T-helper 2 cell treated with Interferon-gamma antibody and Interleukin-4, amounts not matched to agents 100 ng/mL and 5 ng/mL, for 36 hours (primary cell): ENCODE measurements at regions not wholly inside any gene's neighbourhood (a gene's known extent, or its start where the extent isn't known, plus 50 kb on each side); places are given as distances from the start of the nearest gene placed in this dataset.
"Not testable (repeated sequence)": the region's sequence is repeated elsewhere in the genome, so short reads cannot be mapped to it uniquely, and the experiment has no call there.

ENCODE experiments used
- intact Hi-C: fragments of 100-400 bp; cut with micrococcal nuclease; formaldehyde crosslinking; loops from one replicate; pipeline ENCODE4 v1.15.1; 2023

- intact Hi-C loops, result no loop called here
Observed at GRCh38 chr3:55297706-55298105, 189.4 kb downstream of the WNT5A start.

- intact Hi-C loops, result no loop called here
Observed at GRCh38 chr3:55297245-55297644, 189.9 kb downstream of the WNT5A start.

- intact Hi-C loops, result no loop called here
Observed at GRCh38 chr3:55296791-55297190, 190.3 kb downstream of the WNT5A start.

GRCh38 chr3:55296030-55296429, 191.1 kb downstream of the WNT5A start:
- intact Hi-C loops, result no loop called here

GRCh38 chr3:55294557-55294956, 192.5 kb downstream of the WNT5A start:
- intact Hi-C loops, result no loop called here

GRCh38 chr3:55292360-55292759, 194.7 kb downstream of the WNT5A start:
- intact Hi-C loops, result no loop called here

- intact Hi-C loops, result no loop called here
Observed at GRCh38 chr3:55288657-55289056, 198.4 kb downstream of the WNT5A start.

- intact Hi-C loops, result no loop called here
Observed at GRCh38 chr3:55286693-55287092, 200.4 kb downstream of the WNT5A start.

GRCh38 chr3:55285156-55285555, 201.9 kb downstream of the WNT5A start:
- intact Hi-C loops, result no loop called here

- intact Hi-C loops, result no loop called here
Observed at GRCh38 chr3:55283441-55283925, 203.6 kb downstream of the WNT5A start.

GRCh38 chr3:55282994-55283393, 204.1 kb downstream of the WNT5A start:
- intact Hi-C loops, result no loop called here

- intact Hi-C loops, result no loop called here
Observed at GRCh38 chr3:55272031-55272645, 215.0 kb downstream of the WNT5A start.

GRCh38 chr3:55271549-55271948, 215.6 kb downstream of the WNT5A start:
- intact Hi-C loops, result no loop called here

- intact Hi-C loops, result no loop called here
Observed at GRCh38 chr3:55270976-55271375, 216.1 kb downstream of the WNT5A start.

GRCh38 chr3:55269636-55270035, 217.5 kb downstream of the WNT5A start:
- intact Hi-C loops, result no loop called here

- intact Hi-C loops, result no loop called here
Observed at GRCh38 chr3:55269096-55269495, 218.0 kb downstream of the WNT5A start.

- intact Hi-C loops, result no loop called here
Observed at GRCh38 chr3:55267206-55267930, 219.7 kb downstream of the WNT5A start.

- intact Hi-C loops, result no loop called here
Observed at GRCh38 chr3:55264919-55265318, 222.2 kb downstream of the WNT5A start.

GRCh38 chr3:55252921-55253320, 234.2 kb downstream of the WNT5A start:
- intact Hi-C loops, result no loop called here

- intact Hi-C loops, result not testable (repeated sequence)
Observed at GRCh38 chr3:55249156-55249555, 237.9 kb downstream of the WNT5A start.

GRCh38 chr3:55247666-55248065, 239.4 kb downstream of the WNT5A start:
- intact Hi-C loops, result no loop called here

GRCh38 chr3:55246033-55246432, 241.1 kb downstream of the WNT5A start:
- intact Hi-C loops, result no loop called here

- intact Hi-C loops, result no loop called here
Observed at GRCh38 chr3:55245351-55245750, 241.8 kb downstream of the WNT5A start.
